ENCODE measurements at regions not wholly inside any gene's neighbourhood (a gene's known extent, or its start where the extent isn't known, plus 50 kb on each side); places are given as distances from the start of the nearest gene placed in this dataset.
"Not testable (repeated sequence)": the region's sequence is repeated elsewhere in the genome, so short reads cannot be mapped to it uniquely, and the experiment has no call there.

DNA sequence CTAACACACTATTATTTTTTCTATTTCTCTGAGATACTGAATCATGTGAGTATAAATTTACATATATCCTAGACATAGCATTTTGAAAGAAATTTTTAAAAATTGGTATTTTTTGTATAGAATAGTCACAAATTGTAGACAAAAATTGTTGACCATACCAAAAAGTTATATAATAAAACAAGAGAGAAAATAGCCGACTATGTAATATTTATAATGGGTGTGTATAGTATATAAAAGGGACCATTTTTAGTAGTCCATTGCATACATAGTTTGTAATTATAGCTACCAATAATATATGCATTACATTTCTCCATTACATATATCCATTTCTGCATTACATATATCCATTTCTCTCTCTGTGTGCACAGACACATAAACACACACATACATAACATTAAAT is 590.2 kb downstream of the TMTC2 start:
- DNase-seq: no peak

DNA sequence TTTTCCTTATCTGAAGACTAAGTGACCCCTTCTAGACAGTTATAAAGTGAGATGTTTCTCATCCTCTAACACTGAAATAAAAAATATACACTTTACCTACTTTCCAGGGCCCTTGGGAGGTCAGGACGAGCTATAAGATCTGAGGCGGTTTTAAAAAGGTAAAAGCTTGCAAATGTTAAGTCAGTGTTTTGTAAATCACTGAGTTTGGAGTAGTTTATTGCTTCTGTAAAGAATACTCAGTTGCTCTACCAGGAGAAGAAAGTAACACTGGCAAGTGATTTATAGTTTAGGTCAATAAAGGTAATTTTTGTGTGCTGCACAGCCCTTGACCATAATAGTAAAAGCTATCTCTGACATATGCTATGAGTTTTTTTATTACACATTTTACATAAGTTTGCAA is 584.5 kb downstream of the TMTC2 start:
- no peak for DNase-seq

DNA sequence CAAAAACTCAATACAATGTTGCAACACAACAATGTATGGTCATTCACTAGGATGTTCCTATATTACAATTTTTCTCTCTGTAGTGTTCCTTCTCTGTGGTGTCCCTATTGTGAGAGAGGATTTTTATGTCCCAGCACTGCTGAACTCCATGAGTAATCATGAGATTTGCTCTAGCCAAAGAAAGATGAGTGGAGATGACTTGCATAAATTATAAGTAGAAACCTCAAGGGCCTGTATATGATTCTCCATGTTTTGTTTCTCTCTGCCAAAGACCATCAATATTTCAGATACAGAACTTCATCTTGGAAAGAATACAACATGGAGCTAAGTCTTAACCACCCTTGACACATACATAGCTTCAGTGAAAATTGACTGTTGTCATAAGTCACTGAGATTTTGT is 579.1 kb downstream of the TMTC2 start:
- DNase-seq: no peak

DNA sequence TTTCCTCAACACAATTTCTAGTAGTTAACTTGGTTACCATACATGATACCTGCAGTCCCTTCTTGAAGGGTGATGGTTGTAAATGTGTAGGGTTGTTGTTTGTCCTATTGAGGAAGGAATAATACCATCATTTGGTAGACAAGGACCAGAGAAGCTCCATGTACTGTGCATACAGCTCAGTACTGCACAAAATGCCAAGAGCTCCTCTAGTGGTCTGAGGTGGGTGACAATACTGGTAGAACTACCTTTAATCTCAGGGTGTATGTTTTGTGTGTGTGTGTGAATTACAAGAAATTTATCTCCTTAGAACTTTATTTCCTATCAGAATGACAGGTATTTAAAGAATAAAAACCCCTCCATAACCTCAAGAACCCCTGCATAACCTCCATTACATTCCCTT is 575.3 kb downstream of the TMTC2 start:
- DNase-seq: no peak

GRCh38 chr12:83260126-83260525 is 573.4 kb downstream of the TMTC2 start:
- not testable (repeated sequence) for DNase-seq

- DNase-seq: no peak
Observed at GRCh38 chr12:83257726-83258125, 571.0 kb downstream of the TMTC2 start.

DNA sequence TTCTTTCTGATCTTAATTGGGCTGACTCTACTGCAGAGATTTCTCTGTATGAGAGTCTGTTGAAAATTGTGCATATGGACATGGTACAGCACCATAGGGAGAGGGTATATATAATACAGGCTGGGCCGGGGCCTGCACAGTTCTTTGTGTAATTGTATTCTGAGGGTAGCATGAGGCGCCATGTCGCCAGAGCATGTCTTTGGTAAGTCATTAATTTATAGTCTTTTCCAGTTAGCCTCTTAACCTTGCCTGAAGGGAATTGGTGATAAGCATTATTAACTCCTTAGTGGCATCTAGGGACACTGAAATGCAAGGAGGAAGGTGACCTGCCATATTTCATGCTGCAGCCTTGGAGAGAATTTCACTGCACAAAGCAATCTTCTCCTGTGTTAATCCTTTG is 569.9 kb downstream of the TMTC2 start:
- DNase-seq: no peak

DNA sequence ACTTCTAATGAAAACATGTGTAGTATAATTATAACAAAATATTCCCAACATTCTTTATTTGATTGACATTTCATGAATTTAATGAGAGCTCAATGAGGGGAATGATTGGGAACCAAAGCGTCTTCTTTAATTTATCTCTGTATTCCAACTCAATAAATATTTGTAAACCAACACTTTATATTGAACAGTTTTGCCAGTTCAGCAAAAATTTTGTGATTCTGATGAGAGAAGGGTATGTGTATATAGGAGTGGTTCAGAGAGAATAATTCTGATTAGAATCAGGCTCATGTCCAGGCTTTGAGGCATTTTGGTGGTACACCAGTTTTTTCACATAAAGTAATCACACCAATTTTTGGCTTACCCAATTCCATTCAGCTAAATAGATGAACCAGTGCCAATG is 564.2 kb downstream of the TMTC2 start:
- no peak for DNase-seq

- DNase-seq: no peak
Observed at GRCh38 chr12:83245156-83245555, 558.5 kb downstream of the TMTC2 start.

DNA sequence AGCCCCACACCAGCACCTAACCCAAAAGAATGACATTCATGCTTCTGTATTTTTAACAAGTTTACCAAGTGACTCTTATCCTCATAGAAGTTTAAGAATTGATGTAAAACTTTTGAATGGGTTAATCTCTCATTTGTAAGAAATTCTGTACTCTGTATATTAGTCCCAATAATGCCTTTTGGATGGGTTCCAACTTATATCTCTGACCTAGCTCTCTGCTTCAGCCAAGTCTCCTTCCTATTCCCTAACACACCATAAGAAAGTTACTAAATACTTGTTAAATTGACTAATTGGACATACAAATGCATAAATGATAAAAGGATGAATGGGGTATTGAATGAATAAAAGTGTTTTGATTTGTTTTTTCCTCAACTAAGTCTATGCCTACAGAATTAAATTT is 557.3 kb downstream of the TMTC2 start:
- DNase-seq: no peak

DNA sequence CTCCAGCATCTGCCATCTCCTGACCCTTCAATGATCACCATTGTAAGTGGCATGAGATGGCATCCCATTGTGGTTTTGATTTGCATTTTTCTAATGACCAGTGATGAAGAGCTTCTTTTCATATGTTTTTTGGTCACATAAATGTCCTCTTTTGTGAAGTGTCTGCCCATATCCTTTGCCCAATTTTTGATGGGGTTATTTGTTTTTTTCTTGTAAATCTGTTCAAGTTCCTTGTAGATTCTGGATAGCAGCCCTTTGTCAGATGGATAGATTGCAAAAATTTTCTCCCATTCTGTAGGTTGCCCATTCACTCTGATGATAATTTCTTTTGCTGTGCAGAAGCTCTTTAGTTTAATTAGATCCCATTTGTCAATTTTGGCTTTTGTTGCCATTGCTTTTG is 547.3 kb downstream of the TMTC2 start:
- DNase-seq: not testable (repeated sequence)

DNA sequence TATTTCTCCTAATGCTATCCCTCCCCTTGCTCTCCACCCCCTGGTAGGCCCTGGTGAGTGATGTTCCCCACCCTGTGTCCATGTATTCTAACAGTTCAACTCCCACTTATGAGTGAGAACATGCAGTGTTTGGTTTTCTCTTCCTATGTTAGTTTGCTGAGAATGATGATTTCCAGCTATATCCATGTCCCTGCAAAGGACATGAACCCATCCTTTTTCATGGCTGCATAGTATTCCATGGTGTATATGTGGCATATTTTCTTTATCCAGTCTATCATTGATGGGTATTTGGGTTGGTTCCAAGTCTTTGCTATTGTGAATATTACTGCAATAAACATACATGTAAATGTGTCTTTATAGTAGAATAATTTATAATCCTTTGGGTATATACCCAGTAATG is 540.3 kb downstream of the TMTC2 start:
- DNase-seq: not testable (repeated sequence)

DNA sequence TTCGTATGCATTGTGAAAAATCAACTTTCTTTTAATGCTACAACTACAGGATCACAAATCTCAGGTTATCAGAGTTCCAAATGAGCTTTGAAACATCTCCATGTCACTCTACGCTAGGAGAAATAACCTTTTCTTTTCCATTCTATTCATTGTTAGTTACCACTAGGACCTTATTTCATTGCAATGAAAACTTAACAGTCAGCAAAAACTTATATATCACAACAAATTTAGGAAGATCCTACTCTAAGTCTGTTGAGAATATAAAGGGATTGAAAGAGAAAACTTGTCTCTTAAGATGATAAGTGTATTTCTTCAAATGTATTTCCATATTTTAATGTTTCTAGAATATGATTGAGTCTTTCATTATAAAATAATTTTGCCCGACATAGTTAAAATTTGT is 539.1 kb downstream of the TMTC2 start:
- no peak for DNase-seq

- no peak for DNase-seq
Observed at GRCh38 chr12:83224012-83224411, 537.3 kb downstream of the TMTC2 start.

- DNase-seq: no peak
Observed at GRCh38 chr12:83220774-83221173, 534.1 kb downstream of the TMTC2 start.

DNA sequence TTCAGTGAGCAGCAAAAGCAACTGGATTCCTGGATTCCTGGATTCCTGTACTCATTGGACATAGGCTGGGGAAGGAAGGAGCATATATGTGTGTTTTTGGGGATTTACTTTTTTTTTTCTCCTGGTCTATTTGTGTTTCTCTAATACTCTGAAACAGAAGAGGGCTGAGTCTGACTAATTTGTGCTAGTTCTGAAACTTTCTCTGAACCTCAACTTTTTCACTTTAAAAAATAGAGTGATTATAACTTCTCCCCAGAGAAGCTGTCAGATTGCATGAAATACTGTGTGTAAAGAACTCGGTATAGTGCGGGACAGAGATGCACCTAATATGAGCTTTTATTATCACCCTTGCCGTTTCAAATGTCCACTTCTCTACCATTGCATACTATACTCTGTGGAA is 529.5 kb downstream of the TMTC2 start:
- no peak for DNase-seq

GRCh38 chr12:83214185-83214584 is 527.5 kb downstream of the TMTC2 start:
- no peak for DNase-seq

- DNase-seq: no peak
Observed at GRCh38 chr12:83210933-83211332, 524.2 kb downstream of the TMTC2 start.

DNA sequence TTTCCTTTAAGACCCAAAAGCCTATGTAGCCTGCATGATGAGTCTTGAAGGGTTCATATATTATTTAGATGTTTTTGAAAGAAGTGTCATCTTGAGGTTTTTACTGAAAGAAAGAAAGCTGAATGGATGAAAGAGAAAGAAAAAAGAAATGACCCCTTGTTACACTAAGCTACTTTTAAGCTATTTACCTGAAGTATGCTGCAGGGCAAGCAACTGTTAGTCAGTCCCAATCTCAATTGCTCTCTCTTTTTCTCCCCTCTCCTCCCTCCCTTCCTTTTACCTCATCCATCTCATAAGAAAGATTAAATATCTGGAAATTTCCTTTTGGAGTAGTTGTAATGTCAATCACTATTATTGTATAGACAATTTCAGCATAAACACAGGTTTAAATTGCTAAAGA is 512.4 kb downstream of the TMTC2 start:
- no peak for DNase-seq

DNA sequence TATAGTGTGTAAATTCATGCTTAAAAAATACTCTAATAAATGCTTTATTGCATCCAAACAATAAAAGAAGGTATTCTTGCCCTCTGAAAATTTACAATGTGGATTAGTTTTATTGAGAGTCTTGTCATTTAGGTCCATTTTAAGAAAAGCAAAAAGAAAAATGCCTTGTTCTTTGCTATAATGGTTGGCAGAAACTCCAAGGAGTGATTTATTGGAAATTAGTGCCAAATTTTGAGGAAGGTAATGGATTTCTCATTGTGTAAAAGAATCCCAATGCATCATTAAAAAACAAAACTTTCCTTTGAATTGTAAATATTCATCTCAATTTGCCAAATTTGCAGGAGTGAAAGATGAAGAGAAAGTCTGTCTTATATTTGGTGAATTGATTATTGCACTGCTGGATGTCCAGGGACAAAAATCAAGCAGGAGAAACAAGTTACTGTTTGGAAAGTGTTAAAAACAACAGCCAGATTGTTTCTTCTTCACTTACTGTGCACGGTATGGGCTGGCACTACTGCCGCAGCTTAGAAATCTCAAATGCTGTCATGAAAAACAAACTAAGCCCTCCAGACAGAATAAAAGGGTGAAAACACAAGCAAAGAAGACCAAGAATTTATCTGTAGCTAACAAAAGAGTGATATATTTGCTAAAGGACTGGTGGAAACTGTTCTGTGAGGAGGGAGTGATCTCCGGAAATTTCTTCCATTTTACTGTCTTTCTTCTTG is 511.7 kb downstream of the TMTC2 start:
- no peak for DNase-seq

GRCh38 chr12:83197483-83197914 is 510.8 kb downstream of the TMTC2 start:
- no peak for DNase-seq

- no peak for DNase-seq
Observed at GRCh38 chr12:83196694-83197350, 510.1 kb downstream of the TMTC2 start.

- DNase-seq: no peak
Observed at GRCh38 chr12:83190631-83191390, 504.1 kb downstream of the TMTC2 start.

GRCh38 chr12:83186419-83186818 is 499.7 kb downstream of the TMTC2 start:
- DNase-seq: no peak

Measured in kidney glomerular epithelial cell (primary cell).